ENCODE measurements at regions not wholly inside any gene's neighbourhood (a gene's known extent, or its start where the extent isn't known, plus 50 kb on each side); places are given as distances from the start of the nearest gene placed in this dataset.

- Mint-ChIP-seq H3K9me3 (ENCODE audit: low read depth) (no peaks in the 10 kb centered on the region), H3K4me3 (ENCODE audit: unreplicated experiment) (no peak overlapping the region), H3K27me3 (ENCODE audit: low read depth) (no peaks in the 10 kb centered on the region), H3K36me3 (ENCODE audit: low read depth) (no peaks in the 10 kb centered on the region), H3K4me1 (ENCODE audit: low read depth) (no peaks in the 10 kb centered on the region), H3K27ac (ENCODE audit: unreplicated experiment) (no peak overlapping the region)
- no peak for TF ChIP-seq CTCF (IDR thresholded peaks at IDR 0.05)
- DNase-seq (ENCODE audit: low spot score), result no peak
Measured at GRCh38 chr9:79928661-79929223, 357.0 kb downstream of the TLE4 start.

GRCh38 chr9:79925326-79925725, 353.6 kb downstream of the TLE4 start:
- Mint-ChIP-seq H3K4me3 (ENCODE audit: unreplicated experiment) (no peak overlapping the region), H3K9me3 (ENCODE audit: low read depth) (no peaks in the 10 kb centered on the region), H3K27me3 (ENCODE audit: low read depth) (no peaks in the 10 kb centered on the region), H3K4me1 (ENCODE audit: low read depth) (no peaks in the 10 kb centered on the region), H3K36me3 (ENCODE audit: low read depth) (no peaks in the 10 kb centered on the region), H3K27ac (ENCODE audit: unreplicated experiment) (no peak overlapping the region)
- DNase-seq (ENCODE audit: low spot score), result no peak
- no peak for TF ChIP-seq CTCF (IDR thresholded peaks at IDR 0.05)

- Mint-ChIP-seq H3K4me3 (ENCODE audit: unreplicated experiment) (no peak overlapping the region), H3K9me3 (ENCODE audit: low read depth) (no peaks in the 10 kb centered on the region), H3K4me1 (ENCODE audit: low read depth) (no peaks in the 10 kb centered on the region), H3K27me3 (ENCODE audit: low read depth) (no peaks in the 10 kb centered on the region), H3K36me3 (ENCODE audit: low read depth) (no peaks in the 10 kb centered on the region), H3K27ac (ENCODE audit: unreplicated experiment) (no peak overlapping the region)
- TF ChIP-seq CTCF (IDR thresholded peaks at IDR 0.05), result no peak
- DNase-seq (ENCODE audit: low spot score), result no peak
Measured at GRCh38 chr9:79924836-79925235, 353.1 kb downstream of the TLE4 start.

- no peaks in the 10 kb centered on the region for H3K9me3 Mint-ChIP-seq (ENCODE audit: low read depth)
- H3K4me3 Mint-ChIP-seq (ENCODE audit: unreplicated experiment), result no peak overlapping the region
- H3K36me3 Mint-ChIP-seq (ENCODE audit: low read depth), result peaks cover 1% of the 10 kb centered on the region
- DNase-seq (ENCODE audit: low spot score), result no peak
- TF ChIP-seq CTCF (IDR thresholded peaks at IDR 0.05), result no peak
- H3K27ac Mint-ChIP-seq (ENCODE audit: unreplicated experiment), result no peak overlapping the region
- H3K4me1 Mint-ChIP-seq (ENCODE audit: low read depth), result peaks cover 8% of the 10 kb centered on the region
- H3K27me3 Mint-ChIP-seq (ENCODE audit: low read depth), result peaks cover 8% of the 10 kb centered on the region
Measured at GRCh38 chr9:79917421-79917820, 345.7 kb downstream of the TLE4 start.

GRCh38 chr9:79913867-79914266, 342.1 kb downstream of the TLE4 start:
- no peak overlapping the region for H3K27ac Mint-ChIP-seq (ENCODE audit: unreplicated experiment)
- peaks cover 3% of the 10 kb centered on the region for H3K9me3 Mint-ChIP-seq (ENCODE audit: low read depth)
- DNase-seq (ENCODE audit: low spot score), result no peak
- no peak for TF ChIP-seq CTCF (IDR thresholded peaks at IDR 0.05)
- H3K36me3 Mint-ChIP-seq (ENCODE audit: low read depth), result peaks cover 3% of the 10 kb centered on the region
- H3K4me3 Mint-ChIP-seq (ENCODE audit: unreplicated experiment), result no peak overlapping the region
- H3K4me1 Mint-ChIP-seq (ENCODE audit: low read depth), result peaks cover 9% of the 10 kb centered on the region
- peaks cover 8% of the 10 kb centered on the region for H3K27me3 Mint-ChIP-seq (ENCODE audit: low read depth)

Data from chondrocyte (in vitro differentiated cells).